GM18502 (cell line): ENCODE measurements at regions not wholly inside any gene's neighbourhood (a gene's known extent, or its start where the extent isn't known, plus 50 kb on each side); places are given as distances from the start of the nearest gene placed in this dataset.

Experiments used
- ATAC-seq: cut with Tn5 transposase; IDR thresholded peaks from one replicate; pipeline ENCODE4 v1.9.1; 2021; ENCODE audit warnings: mild to moderate bottlenecking; ENCODE audit not compliant: unreplicated experiment, poor library complexity

GRCh38 chr11:19598876-19599486, 113.7 kb upstream of the NAV2 start:
- ATAC-seq: no peak

- no peak for ATAC-seq
These were observed 114.2 kb upstream of the NAV2 start for GRCh38 chr11:19598456-19598855.

- ATAC-seq: no peak
These were observed 114.8 kb upstream of the NAV2 start for GRCh38 chr11:19597876-19598275.

- ATAC-seq: no peak
These were observed 115.4 kb upstream of the NAV2 start for GRCh38 chr11:19597206-19597605.

- ATAC-seq: no peak
These were observed 116.5 kb upstream of the NAV2 start for GRCh38 chr11:19595840-19596751.

- no peak for ATAC-seq
These were observed 117.2 kb upstream of the NAV2 start for GRCh38 chr11:19595499-19595839.

GRCh38 chr11:19594326-19594725, 118.3 kb upstream of the NAV2 start:
- no peak for ATAC-seq

- no peak for ATAC-seq
These were observed 119.8 kb upstream of the NAV2 start for GRCh38 chr11:19592842-19593241.

GRCh38 chr11:19589567-19590260, 122.9 kb upstream of the NAV2 start:
- no peak for ATAC-seq

- ATAC-seq: no peak
These were observed 124.7 kb upstream of the NAV2 start for GRCh38 chr11:19587979-19588378.

- ATAC-seq: no peak
These were observed 132.0 kb upstream of the NAV2 start for GRCh38 chr11:19580646-19581045.

- ATAC-seq: no peak
These were observed 132.7 kb upstream of the NAV2 start for GRCh38 chr11:19579957-19580356.

- no peak for ATAC-seq
These were observed 133.8 kb upstream of the NAV2 start for GRCh38 chr11:19578871-19579270.

GRCh38 chr11:19577976-19578619, 134.5 kb upstream of the NAV2 start:
- no peak for ATAC-seq

- no peak for ATAC-seq
These were observed 135.2 kb upstream of the NAV2 start for GRCh38 chr11:19577391-19577975.

- no peak for ATAC-seq
These were observed 135.7 kb upstream of the NAV2 start for GRCh38 chr11:19576903-19577302.

- ATAC-seq: no peak
These were observed 136.6 kb upstream of the NAV2 start for GRCh38 chr11:19576054-19576453.

GRCh38 chr11:19574916-19575315, 137.7 kb upstream of the NAV2 start:
- ATAC-seq: no peak

- ATAC-seq: no peak
These were observed 139.0 kb upstream of the NAV2 start for GRCh38 chr11:19573666-19574065.

- ATAC-seq: no peak
These were observed 140.7 kb upstream of the NAV2 start for GRCh38 chr11:19571906-19572305.
